Panc1 (cell line): ENCODE measurements at regions not wholly inside any gene's neighbourhood (a gene's known extent, or its start where the extent isn't known, plus 50 kb on each side); places are given as distances from the start of the nearest gene placed in this dataset.

ENCODE experiments used
- ATAC-seq: fragments of 200-7000 bp; cut with Tn5 transposase; 2 replicates; pipeline ENCODE4 v1.9.1; 2020; ENCODE audit warnings: mild to moderate bottlenecking, moderate library complexity
- BruUV-seq: library from RNA; stranded (reverse); fragments of 400-500 nt; replicated peaks from 2 replicates; lab custom pipeline; 2021; lab: Mats Ljungman, UMichigan
- CTCF ChIA-PET: fragments of 300-600 bp; sonication (Branson Sonifier 250); formaldehyde crosslinking; loops from one replicate; lab custom pipeline; 2022; ENCODE audit warnings: antibody characterized with exemption; lab: Charles Lee
- POLR2A ChIA-PET: fragments of 300-600 bp; sonication (Branson Sonifier 250); formaldehyde crosslinking; loops from one replicate; lab custom pipeline; 2022; ENCODE audit warnings: antibody characterized with exemption; lab: Charles Lee
- DNase-seq: peaks from one replicate; pipeline ENCODE4 v3.0.0-alpha.2; 2010; ENCODE audit warnings: low read depth, low spot score
- H3K27ac ChIP-seq: 2 replicates; pipeline ENCODE4 v1.5.1; 2011; ENCODE audit warnings: mild to moderate bottlenecking, low read length, inconsistent platforms
- H3K27me3 ChIP-seq: fragments of 200-500 bp; sonication (Bioruptor generic); 2 replicates; pipeline ENCODE4 v1.6.0; 2014; ENCODE audit warnings: low read length, inconsistent platforms; ENCODE audit not compliant: control insufficient read depth, insufficient read depth
- H3K36me3 ChIP-seq: fragments of 200-500 bp; sonication (Bioruptor generic); 2 replicates; pipeline ENCODE4 v1.5.1; 2014; ENCODE audit warnings: inconsistent platforms, mild to moderate bottlenecking, low read length, moderate library complexity; ENCODE audit not compliant: control insufficient read depth, insufficient read depth
- H3K4me1 ChIP-seq: 2 replicates; pipeline ENCODE4 v1.5.1; 2011; ENCODE audit warnings: inconsistent platforms, mild to moderate bottlenecking, low read length, moderate library complexity; ENCODE audit not compliant: control insufficient read depth, insufficient read depth
- H3K4me3 ChIP-seq, 2 experiments: 2 replicates each; pipeline ENCODE4 v1.5.1; 2011 to 2012; ENCODE audit warnings: low read depth in 2 of 2, low read length in 2 of 2, mild to moderate bottlenecking in 2 of 2, inconsistent platforms in 1 of 2, moderate library complexity in 1 of 2
- H3K9me3 ChIP-seq: fragments of 200-500 bp; sonication (Bioruptor generic); 2 replicates; pipeline ENCODE4 v1.5.1; 2014; ENCODE audit warnings: low read depth, mild to moderate bottlenecking, inconsistent platforms, low read length, moderate library complexity; ENCODE audit not compliant: control insufficient read depth, insufficient read depth
- CTCF ChIP-seq: fragments of 450-650 bp; IDR thresholded peaks from 2 replicates; pipeline ENCODE4 v1.5.1; 2017; ENCODE audit warnings: mild to moderate bottlenecking
- POLR2AphosphoS5 ChIP-seq: IDR thresholded peaks from 2 replicates; pipeline ENCODE4 v1.6.1; 2012; ENCODE audit warnings: mild to moderate bottlenecking, low read depth, low read length, moderate library complexity
- REST ChIP-seq, 2 experiments: IDR thresholded peaks; 2 replicates each; pipeline ENCODE4 v1.6.1; 2011 to 2012; ENCODE audit warnings: low read depth in 2 of 2, control low read depth in 1 of 2, low read length in 1 of 2, mild to moderate bottlenecking in 1 of 2, moderate library complexity in 1 of 2; ENCODE audit not compliant: insufficient read depth in 1 of 2
- SIN3A ChIP-seq: IDR thresholded peaks from 2 replicates; pipeline ENCODE4 v1.6.1; 2012; ENCODE audit warnings: low read depth, mild to moderate bottlenecking, low read length, moderate library complexity, borderline replicate concordance; ENCODE audit not compliant: insufficient read depth
- TCF7L2 ChIP-seq: IDR thresholded peaks from 2 replicates; pipeline ENCODE4 v1.6.1; 2011; ENCODE audit warnings: mild to moderate bottlenecking, low read depth, low read length, inconsistent platforms
- in situ Hi-C: cut with HindIII; loops from 2 replicates; pipeline ENCODE4 v1.10.0; 2016; ENCODE audit warnings: low sequenced_read_pairs, low pct_unique_long_range_greater_than_20kb
- intact Hi-C: fragments of 100-400 bp; cut with micrococcal nuclease; formaldehyde crosslinking; loops from one replicate; pipeline ENCODE4 v1.10.0; 2022; ENCODE audit not compliant: unreplicated experiment

- H3K27me3 ChIP-seq = no peaks in the 10 kb centered on the region
- no peaks in the 10 kb centered on the region for H3K36me3 ChIP-seq
- TF ChIP-seq TCF7L2 (no peak), CTCF (no peak), POLR2AphosphoS5 (no peak), SIN3A (no peak), REST (IDR thresholded peaks at IDR 0.05; ENCODE audit: insufficient read depth in 1 of 2, low read depth in 2 of 2, low read length in 1 of 2) (no peak)
- POLR2A ChIA-PET = no interaction called here
- intact Hi-C loops = no loop called here
- CTCF ChIA-PET = no interaction called here
- H3K9me3 ChIP-seq = no peaks in the 10 kb centered on the region
- no TSS peak for BruUV-seq
- H3K27ac ChIP-seq = no peak overlapping the region
- no peak for ATAC-seq
- in situ Hi-C loops = no loop called here
- DNase-seq = no peak
- 0 out of 2 replicates have a peak, but pooled peaks cover 2% of the 10 kb centered on the region for H3K4me1 ChIP-seq
- no peak overlapping the region for H3K4me3 ChIP-seq
These were observed 61.3 kb downstream of the NDUFS5 start for GRCh38 chr1:39087435-39087834.

- no peak for TF ChIP-seq POLR2AphosphoS5
- TF ChIP-seq CTCF = peak; percentile 43; the same call in 1 of the 2 replicates
- TF ChIP-seq REST (IDR thresholded peaks at IDR 0.05; ENCODE audit: insufficient read depth in 1 of 2, low read depth in 2 of 2, low read length in 1 of 2) = no peak
- TF ChIP-seq SIN3A = no peak
- no peak for TF ChIP-seq TCF7L2
- ChIA-PET POLR2A (interaction anchor here (0.5 kb wide), 1 partner anchor 249 kb away, joined by 7 read pairs; no protein-coding TSS in a partner anchor), CTCF (no interaction called here)
- BruUV-seq = no TSS peak
- Histone ChIP-seq H3K27me3 (no peaks in the 10 kb centered on the region), H3K4me1 (0 out of 2 replicates have a peak, but pooled peaks cover 2% of the 10 kb centered on the region), H3K4me3 (no peak overlapping the region), H3K9me3 (no peaks in the 10 kb centered on the region), H3K36me3 (no peaks in the 10 kb centered on the region), H3K27ac (no peak overlapping the region)
- no peak for DNase-seq
- intact Hi-C loops = no loop called here
- ATAC-seq = no peak
- in situ Hi-C loops = no loop called here
These were observed 62.5 kb downstream of the NDUFS5 start for GRCh38 chr1:39088658-39089057.
